A204.1 (cell line): ENCODE measurements at regions not wholly inside any gene's neighbourhood (a gene's known extent, or its start where the extent isn't known, plus 50 kb on each side); places are given as distances from the start of the nearest gene placed in this dataset.

Experiments
- FAIRE-seq: peaks from 2 replicates; lab custom pipeline; 2012; peaks lifted over from hg19 to GRCh38; lab: Jason Lieb, UNC

DNA sequence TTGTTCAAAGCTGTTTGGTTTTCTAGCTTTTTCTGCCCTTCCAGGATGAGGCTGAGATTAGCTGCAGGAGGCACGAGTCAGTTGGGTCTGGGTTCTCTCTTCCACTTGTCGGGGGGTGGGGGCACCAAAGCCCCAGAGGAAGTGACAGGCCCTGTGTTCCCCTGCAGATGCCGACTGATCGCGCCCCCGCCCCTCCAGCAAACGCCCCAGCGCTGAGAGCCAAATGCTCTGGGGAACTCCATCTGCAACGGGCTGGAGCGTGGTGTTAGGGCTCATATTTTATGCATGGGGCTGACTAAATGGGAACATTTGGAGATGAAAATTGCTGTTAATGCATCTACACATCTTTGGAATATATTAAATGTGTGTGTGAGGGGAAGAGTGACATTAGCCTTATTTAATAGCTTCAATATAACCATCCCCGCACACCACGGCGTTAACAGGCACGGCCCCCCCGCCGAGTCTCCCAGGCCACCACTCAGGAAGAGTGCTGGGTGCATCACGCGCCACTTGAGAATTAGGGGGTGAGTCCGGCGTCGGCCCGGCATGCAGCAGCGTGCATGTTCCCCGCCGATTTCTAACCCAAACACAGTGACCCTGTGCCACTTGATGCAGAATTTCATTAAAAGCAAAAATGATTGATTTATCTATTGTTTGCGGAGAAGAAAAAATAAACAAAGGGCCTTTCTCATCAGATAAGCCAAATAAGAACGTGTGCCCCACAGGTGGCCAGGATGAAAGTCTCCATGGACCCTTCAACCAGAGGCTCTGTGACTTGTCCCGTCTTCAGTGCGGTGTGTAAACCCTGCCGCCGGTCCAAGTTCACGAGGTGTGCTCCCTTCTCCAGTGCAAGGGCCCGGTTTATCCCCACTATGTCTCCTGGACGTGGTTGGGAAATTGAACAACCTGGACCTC is 165.0 kb upstream of the RTL1 start:
- FAIRE-seq, result no peak

DNA sequence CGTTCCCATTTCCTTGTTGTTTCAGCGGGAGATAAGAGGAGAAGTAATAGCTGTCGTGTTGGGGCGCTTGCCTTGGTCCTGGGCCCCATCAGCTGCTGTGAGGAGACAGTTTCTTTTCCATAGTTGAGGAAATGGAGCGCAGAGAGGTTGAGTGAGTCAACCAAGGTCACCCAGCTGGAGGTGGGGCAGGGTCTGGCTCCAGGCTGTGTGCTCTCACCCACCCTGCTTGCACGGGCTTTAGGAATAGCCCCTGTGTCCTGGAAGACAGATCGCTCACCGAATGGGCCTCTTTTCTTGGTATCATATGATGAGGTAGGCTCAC is 165.7 kb upstream of the RTL1 start:
- no peak for FAIRE-seq

DNA sequence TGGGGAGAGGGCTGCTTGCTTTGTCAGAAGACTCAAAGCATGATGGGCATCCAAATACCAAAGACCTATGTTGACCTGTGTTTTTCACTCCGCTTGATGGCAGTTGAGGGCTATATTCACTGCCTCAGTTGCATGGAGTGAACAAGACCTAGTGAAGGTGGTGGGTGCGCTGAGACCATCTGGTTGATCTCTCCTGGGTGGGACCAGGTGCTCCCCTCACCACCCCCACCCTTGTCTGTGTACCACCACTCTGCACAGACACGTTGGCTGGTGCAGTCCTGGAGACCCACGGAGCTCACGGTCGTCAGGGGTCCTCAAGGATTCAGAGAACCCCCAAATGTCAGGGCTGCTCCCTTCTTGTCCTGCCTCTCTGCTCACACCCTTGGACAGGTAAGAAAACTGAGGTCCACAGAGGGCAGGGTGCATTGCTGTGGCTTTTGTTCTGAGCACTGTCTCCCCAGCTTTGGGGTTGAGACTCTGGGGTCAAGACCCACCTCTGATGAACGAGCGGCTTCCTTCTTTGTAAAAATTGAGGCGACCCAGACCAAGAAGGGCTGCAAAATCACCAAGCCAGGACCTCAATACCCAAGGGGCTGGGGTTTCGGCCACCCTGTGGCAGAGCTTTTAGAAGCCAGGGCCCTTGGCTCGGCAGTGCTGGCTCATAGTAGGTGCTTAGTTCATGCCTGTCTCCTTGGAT is 166.3 kb upstream of the RTL1 start:
- FAIRE-seq, result no peak

DNA sequence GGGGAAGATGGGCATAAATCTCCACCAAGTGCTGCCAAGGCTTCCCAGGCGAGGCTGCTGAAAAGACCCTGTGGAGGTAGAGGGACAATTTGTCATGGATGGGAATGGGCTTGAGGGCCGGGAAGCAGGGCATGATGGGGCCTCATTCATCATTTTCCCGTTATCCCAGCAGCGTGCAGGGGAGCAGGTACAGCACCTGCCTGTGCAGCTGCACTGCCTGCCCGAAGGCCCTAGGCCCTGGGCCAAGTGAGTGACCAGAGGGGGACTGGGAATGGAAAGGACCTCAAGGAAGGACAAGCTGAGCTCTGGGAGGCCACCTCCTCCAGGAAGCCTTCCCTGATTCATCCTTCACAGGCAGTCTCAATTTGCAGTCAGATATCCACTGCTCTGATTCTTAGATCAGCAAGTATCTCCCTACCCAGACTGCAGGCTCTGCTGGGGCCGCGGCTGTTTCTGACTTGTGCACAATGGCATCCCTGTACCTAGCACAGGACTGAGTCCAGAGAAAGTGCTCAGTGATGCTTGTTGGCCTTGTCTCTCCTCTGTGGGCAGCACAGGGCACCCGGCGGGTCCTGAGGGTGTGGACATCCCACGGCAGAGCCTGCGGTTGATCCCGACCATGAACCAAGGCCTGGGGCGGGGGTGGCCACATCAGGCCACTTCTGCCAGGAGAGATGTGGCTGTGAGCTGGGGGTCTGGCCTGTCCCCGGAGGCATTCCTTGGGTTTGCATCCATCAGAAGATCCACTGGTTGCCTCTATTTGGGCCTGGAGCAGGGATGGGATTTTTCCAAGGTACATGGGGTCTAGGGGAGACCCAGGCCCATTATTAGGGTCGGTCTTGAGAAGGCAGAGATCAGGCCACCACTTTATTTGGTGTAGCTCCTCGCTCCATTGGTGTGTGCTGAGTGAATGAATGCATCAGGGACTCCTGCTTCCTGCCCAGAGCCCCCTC is 167.3 kb upstream of the RTL1 start:
- no peak for FAIRE-seq

DNA sequence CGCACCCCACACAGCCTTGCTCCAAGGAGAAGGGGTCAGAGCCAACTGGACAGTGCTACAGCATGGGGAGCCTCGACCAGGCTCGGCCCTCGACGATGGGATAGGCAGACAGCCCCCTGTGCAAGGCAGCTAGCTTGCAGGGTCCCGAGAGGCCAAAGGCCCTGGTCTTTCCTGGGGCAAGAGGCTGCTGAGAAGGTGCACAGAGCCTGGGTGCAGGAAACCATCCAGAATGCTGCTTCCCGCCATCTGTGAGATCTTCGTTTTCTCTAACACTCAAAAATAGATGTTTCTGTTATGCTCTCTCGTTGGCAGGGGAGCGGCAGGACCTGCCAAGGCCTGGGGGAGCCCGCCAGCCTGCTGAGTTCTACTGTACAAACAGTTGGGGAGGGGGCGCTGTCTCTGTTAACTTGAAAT is 168.0 kb upstream of the RTL1 start:
- FAIRE-seq, result no peak

DNA sequence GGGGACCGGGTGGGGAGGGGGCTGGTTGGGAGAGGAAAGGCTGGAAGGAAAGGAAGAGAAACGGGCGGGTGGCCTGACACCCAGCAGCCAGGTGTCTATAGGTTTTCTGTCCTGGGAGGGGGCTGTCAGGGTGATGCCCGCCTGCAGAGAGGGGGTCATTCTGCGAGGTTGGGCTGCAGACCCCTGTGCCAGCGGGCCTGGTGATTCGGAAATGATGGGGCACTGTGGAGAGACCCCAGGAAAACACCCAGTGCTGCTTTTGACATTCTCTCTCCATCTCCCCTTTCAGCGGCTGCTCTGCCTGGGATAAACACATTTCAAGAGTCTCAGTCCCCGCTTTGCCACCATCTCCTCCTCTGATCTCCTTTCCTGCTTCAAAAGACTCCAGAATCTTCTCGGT is 168.5 kb upstream of the RTL1 start:
- no peak for FAIRE-seq

DNA sequence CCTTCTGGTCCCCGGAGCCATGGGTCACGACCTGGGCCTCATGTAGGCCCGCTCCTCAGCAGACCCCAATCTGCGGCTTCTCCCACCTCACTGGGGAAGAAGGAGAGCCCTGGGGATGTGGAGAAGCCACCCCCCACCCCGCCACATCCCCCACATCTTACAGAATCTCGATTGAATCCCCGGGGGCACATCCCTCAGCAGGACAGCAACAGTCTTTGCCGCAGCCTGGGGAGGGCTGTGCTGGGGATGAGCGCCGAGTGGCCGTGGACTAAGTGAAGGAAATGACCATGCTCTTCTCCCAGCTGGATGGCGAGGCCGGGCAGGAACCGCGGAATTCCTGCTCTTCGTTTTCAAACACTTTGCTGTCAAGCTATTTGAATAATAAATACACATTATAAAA is 169.0 kb upstream of the RTL1 start:
- no peak for FAIRE-seq

DNA sequence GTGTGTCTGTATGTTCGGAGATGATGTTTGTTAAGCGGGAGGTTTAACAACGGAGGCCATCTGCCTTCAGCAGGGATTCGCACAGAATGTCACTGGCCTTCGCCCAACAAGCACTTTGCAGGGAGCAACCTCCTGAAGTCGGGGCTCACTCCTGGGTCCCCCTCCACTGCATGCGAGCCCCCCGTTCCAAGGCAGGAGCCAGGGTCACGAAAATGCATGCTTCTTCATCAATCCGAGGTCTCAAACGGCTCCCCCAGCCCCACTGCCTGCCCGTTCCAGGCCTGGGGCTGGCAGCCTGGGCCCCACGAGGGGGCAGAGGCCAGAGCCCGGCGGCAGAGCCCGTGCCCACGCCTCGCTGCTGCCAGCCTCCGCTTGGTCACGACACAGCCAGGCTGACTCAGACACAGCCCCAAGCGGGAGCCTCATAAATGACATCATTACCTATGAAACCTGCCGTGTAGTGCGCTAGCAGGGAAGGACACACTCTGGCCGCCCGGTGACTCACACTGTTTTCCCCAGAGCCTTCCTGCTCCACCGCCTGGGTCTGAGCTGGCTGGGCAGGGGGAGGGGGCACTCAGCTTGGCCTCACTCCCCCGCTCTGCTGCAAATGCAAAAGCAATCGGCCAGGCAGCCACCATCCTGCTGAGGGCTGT is 169.5 kb upstream of the RTL1 start:
- FAIRE-seq, result no peak

DNA sequence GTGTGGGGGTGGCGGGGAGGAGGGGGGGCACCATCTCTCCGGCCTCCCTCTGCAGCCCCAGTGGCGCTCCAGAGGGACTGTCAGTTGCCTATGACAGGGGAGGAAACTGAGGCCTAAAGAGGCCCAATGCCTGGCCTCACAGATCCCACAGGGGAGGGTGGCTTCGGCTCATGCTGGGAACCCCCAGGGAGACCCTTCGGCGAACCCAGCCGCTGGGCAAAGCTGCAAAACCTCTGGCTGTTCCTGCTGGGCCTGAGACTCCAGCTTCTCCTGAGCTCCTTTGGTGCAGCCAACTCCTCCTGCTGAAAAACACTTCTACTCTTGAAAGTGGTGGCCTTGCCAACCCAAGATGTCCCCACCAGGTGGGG is 170.1 kb upstream of the RTL1 start:
- FAIRE-seq, result no peak

DNA sequence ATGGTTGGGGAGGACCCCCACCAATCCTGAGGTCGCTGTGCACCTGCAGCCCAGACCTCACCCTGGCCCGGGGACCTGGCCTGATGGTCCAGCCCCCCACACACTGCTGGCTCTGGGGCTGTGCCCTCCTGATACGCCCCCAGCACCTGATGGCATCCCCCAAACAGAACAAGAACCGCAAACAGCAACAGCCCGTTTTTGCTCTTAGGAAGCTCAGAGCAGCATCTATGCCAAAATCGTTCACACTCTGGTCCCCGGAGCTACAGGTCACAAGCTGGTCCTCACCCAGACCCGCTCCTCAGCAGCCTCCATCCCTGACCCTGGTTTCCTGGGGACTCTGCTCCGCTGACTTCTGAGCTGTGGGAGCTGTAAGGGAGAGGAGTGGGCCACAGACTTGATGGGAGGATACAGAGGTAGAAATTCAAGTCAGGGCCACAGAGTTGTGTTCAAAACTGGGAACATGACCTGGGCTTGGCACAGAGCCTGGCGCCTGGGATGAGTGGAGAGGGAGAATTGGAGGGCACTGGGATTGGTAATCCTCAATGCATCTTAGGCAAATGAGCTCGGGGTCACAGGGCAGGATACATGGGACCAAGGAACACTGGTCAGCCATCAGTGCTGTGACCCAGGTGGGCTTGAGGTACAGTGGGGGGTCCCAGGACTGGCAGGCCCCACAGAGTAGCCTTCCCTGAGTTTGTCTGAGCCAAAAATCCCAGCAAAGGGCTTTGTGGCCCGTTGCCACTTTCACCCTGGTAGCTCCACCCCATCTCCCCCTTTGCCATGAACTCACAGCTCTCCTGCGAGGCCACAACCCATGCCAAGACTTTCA is 170.9 kb upstream of the RTL1 start:
- no peak for FAIRE-seq

DNA sequence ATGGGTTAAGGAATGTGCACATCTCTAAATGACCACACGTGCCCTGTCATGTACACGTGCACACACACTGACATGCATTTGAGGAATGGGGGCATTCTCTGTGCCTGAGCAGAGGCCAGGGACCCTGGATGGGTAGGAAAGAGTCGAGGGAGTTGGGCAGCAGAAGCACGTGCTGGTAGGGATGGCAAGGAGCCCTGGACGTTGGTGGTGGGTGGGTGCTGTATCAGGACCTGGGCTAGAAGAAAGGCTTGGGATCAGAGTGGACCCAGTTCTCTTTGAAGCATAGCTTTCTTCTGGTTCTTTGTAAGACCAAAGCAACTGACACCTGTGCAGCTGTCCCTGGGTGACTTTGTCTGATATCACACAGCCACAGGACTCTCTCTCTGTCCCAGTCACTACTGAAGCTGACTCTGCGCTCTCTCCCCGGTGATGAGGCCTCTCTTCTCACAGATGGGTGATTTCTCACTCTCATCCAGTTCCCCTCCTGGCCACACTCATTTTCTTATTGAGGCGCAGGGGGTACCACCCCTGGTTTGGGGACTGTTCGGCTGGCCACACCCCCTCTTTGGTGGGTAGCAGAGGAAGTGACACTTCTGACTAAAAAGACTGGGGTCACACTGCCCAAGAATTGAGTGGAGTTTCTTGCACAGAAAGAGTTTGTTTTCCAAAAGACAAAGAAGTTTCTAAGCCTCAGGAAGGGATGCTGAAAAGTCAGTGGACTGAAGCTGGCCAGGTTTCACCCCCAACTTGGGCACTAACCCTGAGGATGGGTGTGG is 171.7 kb upstream of the RTL1 start:
- no peak for FAIRE-seq

DNA sequence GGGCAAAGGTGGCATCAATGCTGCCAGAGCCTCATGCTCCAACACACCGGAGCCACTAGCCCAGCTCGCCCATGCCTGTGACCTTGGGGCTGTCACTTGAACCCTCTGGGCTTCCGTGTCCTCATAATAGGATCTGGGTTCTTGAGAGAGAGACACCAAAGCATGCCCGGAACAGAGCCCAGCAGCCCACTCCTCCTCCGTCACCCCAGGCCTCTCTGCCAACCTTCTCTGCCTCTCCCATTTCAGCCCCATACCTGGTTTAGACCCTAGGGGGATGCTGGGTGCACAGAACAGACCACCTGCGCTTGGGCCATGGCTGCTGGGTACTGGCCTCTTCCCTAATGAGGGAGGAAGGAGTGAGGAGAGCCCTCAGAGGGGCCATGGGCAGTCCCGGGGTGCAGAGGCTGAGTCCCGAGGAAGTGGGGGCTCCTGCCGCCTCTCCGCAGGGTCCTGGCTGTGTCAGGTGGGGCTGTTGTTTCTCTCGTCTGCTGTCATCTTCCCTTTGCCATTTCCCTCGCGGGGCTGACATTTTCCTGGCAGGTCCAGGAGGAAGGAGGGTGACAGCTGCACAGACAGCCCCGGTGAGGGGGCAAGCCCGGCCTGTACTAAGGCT is 172.4 kb upstream of the RTL1 start:
- FAIRE-seq, result no peak

DNA sequence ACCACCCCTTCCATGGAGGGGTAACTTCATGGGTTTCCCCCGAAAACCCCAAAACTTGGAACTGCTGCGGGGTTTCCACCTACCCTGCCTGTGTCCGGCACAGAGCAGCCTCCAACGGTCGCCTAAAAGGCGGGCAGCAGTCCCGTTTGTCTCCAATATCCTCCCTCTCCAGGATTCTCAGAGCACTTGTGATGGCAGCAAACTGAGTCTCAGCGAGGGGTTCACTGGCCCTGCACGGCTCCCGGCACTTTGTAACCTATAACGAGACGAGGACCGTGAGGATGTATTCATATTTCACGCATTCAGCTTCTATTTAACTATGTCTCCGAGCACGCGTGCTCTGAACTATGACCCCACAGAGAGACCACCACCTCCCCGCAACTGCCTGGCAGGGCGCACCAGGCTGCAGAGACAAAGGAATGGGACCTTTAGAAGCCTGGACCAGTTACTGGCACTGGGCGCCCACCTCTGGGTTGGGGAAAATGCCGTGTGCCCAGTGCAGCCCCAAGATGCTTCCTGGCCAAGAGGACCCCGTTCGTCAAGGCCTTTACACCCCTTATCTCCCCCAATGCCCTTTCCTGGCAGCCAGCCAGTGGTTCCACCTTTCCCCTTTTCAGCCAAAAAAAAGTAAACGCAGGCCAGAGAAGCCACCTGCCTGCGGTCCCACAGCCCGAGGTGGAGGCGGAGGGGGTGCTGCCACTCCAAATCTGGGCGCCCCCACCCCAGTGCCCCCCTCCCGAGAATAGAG is 173.1 kb upstream of the RTL1 start:
- no peak for FAIRE-seq

DNA sequence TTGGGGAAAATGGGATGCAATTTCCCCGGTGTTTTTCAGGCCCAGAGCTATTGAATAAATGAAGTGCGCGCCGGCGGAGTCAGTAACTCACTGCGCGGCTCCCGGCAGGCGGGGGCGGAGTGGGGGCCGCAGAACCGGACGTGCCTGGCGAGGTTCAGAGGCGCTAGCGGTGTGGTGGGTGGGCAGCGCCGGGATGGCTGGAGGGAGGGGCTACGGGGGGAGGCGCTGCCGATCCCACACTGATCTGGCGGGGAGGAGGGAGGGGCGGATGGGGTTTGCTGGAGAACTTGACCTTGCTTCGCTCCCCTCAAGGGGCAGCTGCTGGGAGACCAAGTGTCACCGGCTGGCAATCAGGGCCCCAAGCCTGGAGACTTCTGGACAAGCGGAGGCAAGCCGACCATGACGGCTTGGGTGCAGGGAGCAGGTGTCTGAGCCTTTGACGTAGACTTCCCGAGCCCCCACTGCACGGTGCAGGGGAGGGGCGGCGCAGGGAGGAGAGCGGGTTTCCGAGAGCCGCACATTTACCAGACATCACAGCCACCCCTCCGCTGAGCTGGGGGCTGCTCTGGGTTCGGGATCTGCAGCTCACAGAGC is 174.1 kb upstream of the RTL1 start:
- no peak for FAIRE-seq

DNA sequence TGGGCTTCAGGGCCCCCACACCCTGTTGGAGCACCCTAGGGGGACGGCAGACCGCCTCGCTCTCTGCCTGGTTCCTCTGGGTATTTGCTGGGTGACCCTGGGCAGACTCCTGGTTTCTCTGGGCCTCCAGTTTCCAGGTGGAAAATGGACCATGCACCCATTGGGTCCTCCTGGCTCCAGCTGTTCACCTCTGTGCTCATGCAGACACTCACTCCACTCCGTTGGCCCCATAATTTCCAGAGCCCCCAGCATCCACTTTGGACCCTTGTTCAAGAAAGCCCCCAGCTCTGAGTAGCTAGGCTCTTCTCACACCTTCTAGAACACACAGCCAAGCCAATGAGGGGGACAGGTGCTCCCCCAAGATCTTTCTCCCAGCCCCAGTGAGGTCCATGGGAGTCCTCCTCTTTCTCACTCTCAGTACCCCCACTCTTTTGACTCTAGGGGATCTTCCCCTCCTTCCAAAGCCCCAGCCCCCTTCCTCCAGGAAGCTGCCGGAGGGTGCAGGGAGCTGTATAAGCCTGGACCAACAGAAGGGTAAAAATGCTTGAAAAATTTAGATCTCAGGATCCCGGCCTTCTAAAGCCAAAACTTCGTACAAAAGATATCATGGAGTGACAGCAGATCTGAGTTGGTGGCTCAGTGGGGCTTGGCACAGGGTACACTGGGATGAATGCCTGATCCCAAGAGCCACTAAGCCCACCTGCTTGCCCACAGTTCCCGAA is 174.8 kb upstream of the RTL1 start:
- FAIRE-seq, result no peak

DNA sequence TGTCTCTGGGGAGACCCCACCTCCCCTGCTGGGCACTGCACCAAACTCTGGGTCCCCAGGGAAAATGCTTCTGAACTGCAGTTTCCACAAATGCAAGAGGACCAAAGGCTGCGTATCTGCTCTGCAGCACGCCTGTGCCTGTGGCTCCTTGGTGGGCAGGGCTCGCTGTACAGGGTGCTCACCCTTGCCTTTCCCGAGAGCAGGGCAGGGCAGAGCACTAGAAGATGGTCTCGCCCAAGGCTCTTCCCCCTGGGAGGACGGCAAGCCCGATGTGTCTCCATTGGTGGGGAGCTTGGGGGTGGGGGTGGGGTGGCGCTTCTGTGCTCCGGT is 175.3 kb upstream of the RTL1 start:
- no peak for FAIRE-seq

DNA sequence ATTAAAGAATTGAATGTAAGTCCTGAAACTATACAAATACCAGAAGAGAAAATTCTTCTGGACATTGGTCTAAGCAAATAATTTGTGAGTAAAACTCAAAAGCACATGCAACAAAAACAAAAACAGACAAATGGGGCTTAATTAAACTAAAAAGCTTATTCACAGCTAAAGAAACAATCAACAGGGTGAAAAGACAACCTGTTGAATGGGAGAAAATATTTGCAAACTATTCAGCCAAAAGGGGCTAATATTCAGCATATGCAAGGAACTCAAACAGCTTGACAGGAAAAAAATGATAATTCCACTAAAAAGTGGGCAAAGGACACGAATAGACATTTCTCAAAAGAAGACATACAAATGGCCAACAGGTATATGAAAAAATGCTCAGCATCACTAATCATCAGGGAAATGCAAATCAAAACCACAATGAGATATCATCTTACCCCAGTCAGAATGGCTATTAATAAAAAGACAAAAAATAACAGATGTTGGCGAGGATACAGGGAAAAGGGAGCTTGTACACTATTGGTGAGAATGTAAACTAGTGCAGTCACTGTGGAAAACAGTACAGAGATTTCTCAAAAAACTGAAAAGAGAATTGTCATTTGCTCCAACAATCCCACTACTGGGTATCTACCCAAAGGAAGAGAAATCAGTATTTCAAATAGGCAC is 177.5 kb upstream of the RTL1 start:
- FAIRE-seq, result no peak

DNA sequence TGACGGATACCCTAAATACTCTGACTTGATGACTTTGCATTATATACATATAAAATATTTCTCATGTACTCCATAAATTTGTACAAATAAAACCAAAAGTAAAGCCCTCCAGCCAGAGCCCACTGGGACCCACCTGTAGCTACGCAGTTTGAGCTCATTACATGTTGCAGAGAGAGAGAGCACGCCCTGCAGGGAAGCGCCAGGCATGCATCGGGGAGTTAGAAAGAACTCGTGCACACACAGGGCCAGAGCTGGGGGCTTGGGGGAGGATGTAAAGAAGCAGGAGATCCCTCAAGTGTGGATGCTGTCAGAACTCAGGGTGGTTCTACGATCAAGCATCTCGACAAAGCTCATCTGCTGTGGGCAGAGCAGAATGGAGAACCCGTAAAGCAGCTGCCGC is 178.5 kb upstream of the RTL1 start:
- FAIRE-seq, result no peak
